ENCODE measurements at regions not wholly inside any gene's neighbourhood (a gene's known extent, or its start where the extent isn't known, plus 50 kb on each side); places are given as distances from the start of the nearest gene placed in this dataset.

DNA sequence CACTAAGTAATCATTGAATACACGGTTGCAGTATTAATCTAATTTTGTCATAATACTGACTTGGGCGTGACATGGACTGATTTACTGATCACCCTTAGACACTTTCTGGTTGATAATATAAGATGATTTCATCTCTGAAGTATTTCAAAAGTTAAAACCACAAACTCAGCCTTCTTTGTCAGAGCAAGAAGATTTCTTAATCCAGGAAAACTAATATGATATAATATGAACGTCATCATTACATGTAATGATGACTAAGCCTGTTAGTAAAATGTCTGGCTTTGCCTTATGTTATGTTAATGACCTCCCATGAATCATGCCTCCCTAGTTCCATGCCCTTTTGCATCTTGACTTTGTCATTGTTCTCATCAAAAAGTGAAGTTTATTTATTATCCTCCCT, 1325.0 kb upstream of the CDH2 start:
- Histone ChIP-seq H3F3A (ENCODE audit: control insufficient read depth, insufficient read depth) (no peaks in the 10 kb centered on the region), H3K4me1 (ENCODE audit: control insufficient read depth, low read length) (no peaks in the 10 kb centered on the region)

DNA sequence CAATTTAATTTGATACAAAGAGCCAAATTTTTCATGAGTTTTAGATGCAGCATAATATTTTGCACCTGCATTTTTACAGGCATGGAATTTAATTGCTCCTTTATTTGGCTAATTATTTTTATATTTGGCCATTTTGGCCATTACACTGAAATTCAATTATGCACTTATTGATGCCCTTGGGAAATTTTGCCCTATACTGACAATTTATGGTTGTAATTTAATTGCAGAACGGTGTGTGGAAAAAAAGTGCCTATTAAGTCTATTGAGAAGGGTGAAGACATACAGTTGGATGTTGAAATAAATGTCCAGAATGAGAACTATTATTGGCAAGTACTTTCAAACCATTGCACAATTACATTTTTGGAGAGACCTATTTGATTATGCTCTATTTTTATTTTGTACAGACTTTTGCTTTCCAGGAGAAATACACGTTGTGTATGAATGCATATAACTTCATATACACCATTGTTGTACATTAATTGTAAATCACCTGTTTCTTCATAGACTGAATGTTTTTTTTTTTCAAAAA, 1319.3 kb upstream of the CDH2 start:
- TF ChIP-seq, protein P1, sequence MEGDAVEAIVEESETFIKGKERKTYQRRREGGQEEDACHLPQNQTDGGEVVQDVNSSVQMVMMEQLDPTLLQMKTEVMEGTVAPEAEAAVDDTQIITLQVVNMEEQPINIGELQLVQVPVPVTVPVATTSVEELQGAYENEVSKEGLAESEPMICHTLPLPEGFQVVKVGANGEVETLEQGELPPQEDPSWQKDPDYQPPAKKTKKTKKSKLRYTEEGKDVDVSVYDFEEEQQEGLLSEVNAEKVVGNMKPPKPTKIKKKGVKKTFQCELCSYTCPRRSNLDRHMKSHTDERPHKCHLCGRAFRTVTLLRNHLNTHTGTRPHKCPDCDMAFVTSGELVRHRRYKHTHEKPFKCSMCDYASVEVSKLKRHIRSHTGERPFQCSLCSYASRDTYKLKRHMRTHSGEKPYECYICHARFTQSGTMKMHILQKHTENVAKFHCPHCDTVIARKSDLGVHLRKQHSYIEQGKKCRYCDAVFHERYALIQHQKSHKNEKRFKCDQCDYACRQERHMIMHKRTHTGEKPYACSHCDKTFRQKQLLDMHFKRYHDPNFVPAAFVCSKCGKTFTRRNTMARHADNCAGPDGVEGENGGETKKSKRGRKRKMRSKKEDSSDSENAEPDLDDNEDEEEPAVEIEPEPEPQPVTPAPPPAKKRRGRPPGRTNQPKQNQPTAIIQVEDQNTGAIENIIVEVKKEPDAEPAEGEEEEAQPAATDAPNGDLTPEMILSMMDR (IDR thresholded peaks at IDR 0.05; ENCODE audit: low read depth, low read length, poor library complexity, severe bottlenecking) = no peak
- TF ChIP-seq EZH2phosphoT487 (IDR thresholded peaks at IDR 0.05; ENCODE audit: borderline replicate concordance, low read length) = no peak
- Histone ChIP-seq H3K27me3 (ENCODE audit: control insufficient read depth, low read length) (no peaks in the 10 kb centered on the region), H3F3A (ENCODE audit: control insufficient read depth, insufficient read depth) (no peaks in the 10 kb centered on the region), H3K9me2 (replicated peaks; ENCODE audit: control insufficient read depth, low read length) (no peaks in the 10 kb centered on the region; the same call in 1 of the 2 replicates), H3K79me2 (ENCODE audit: control insufficient read depth, low read length) (no peaks in the 10 kb centered on the region), H4K20me1 (ENCODE audit: control insufficient read depth, insufficient read depth, low read depth, low read length) (no peaks in the 10 kb centered on the region), H3K9me3 (ENCODE audit: control insufficient read depth, insufficient read depth, low read length) (no peaks in the 10 kb centered on the region), H3K36me3 (ENCODE audit: control insufficient read depth, low read length) (no peaks in the 10 kb centered on the region), H3K4me1 (ENCODE audit: control insufficient read depth, low read length) (no peaks in the 10 kb centered on the region), H3K27ac (ENCODE audit: low read depth, low read length) (no peak overlapping the region), H3K4me2 (ENCODE audit: low read length) (no peak overlapping the region), H3K4me3 (ENCODE audit: low read length) (no peak overlapping the region)

More for the DNA sequence above, 1325.0 kb upstream of the CDH2 start:
- TF ChIP-seq, protein P1 (IDR thresholded peaks at IDR 0.05; ENCODE audit: low read depth, low read length, poor library complexity, severe bottlenecking) = no peak
- no peak for TF ChIP-seq EZH2phosphoT487 (IDR thresholded peaks at IDR 0.05; ENCODE audit: borderline replicate concordance, low read length)
- H3K36me3 ChIP-seq (ENCODE audit: control insufficient read depth, low read length) = no peaks in the 10 kb centered on the region
- H3K27ac ChIP-seq (ENCODE audit: low read depth, low read length) = no peak overlapping the region
- H3K4me3 ChIP-seq (ENCODE audit: low read length) = no peak overlapping the region
- H4K20me1 ChIP-seq (ENCODE audit: control insufficient read depth, insufficient read depth, low read depth, low read length) = no peaks in the 10 kb centered on the region
- H3K9me3 ChIP-seq (ENCODE audit: control insufficient read depth, insufficient read depth, low read length) = no peaks in the 10 kb centered on the region
- H3K4me2 ChIP-seq (ENCODE audit: low read length) = no peak overlapping the region
- no peaks in the 10 kb centered on the region for H3K79me2 ChIP-seq (ENCODE audit: control insufficient read depth, low read length)
- no peaks in the 10 kb centered on the region for H3K9me2 ChIP-seq (replicated peaks; ENCODE audit: control insufficient read depth, low read length)
- H3K27me3 ChIP-seq (ENCODE audit: control insufficient read depth, low read length) = no peaks in the 10 kb centered on the region

DNA sequence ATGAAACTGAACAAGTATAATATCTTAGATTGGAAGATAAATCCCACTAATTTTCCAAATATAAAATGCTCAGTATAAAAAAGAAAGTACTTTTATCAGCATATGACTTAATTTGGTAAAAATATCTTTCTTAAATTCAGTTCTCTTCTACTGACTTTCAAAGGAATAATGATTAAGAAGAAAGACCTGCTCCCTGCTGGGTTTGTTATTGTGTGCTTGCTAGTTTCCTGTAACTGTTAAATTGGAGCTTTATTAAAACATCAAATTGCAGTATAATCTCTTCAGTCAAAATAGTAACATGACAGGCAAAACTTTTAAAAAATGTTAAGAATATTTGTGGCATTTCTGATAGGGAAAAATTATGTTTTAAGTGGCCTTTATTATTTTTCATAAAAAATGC, 1317.4 kb upstream of the CDH2 start:
- no peaks in the 10 kb centered on the region for H4K20me1 ChIP-seq (ENCODE audit: control insufficient read depth, insufficient read depth, low read depth, low read length)
- H3K4me3 ChIP-seq (ENCODE audit: low read length) = no peak overlapping the region
- TF ChIP-seq EZH2phosphoT487 (IDR thresholded peaks at IDR 0.05; ENCODE audit: borderline replicate concordance, low read length) = no peak
- no peaks in the 10 kb centered on the region for H3K79me2 ChIP-seq (ENCODE audit: control insufficient read depth, low read length)
- no peaks in the 10 kb centered on the region for H3K36me3 ChIP-seq (ENCODE audit: control insufficient read depth, low read length)
- H3K9me3 ChIP-seq (ENCODE audit: control insufficient read depth, insufficient read depth, low read length) = no peaks in the 10 kb centered on the region
- H3K4me2 ChIP-seq (ENCODE audit: low read length) = no peak overlapping the region
- no peak overlapping the region for H3K27ac ChIP-seq (ENCODE audit: low read depth, low read length)
- H3K27me3 ChIP-seq (ENCODE audit: control insufficient read depth, low read length) = no peaks in the 10 kb centered on the region
- no peaks in the 10 kb centered on the region for H3F3A ChIP-seq (ENCODE audit: control insufficient read depth, insufficient read depth)
- no peaks in the 10 kb centered on the region; the same call in 1 of the 2 replicates for H3K9me2 ChIP-seq (replicated peaks; ENCODE audit: control insufficient read depth, low read length)
- H3K4me1 ChIP-seq (ENCODE audit: control insufficient read depth, low read length) = no peaks in the 10 kb centered on the region

DNA sequence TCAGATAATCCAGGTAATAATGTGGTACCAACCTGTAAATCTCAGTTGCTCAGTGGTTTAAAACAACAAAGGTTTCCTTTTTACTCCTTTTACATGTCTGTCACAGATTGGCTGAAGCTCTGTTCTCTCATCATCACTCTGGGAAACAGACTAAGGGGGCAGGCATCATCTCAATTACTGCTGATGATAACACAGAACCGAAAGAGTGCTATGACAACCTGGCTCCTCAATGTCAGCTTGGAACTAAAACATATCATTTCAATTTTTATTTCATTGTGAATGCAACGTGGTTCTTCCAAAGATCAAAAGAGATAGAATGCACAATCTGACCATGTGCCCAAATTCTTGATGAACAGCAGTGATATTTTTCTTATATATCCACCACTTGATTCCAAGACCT, 1315.0 kb upstream of the CDH2 start:
- Histone ChIP-seq H4K20me1 (ENCODE audit: control insufficient read depth, insufficient read depth, low read depth, low read length) (no peaks in the 10 kb centered on the region), H3F3A (ENCODE audit: control insufficient read depth, insufficient read depth) (no peaks in the 10 kb centered on the region)

More for the DNA sequence above, 1315.0 kb upstream of the CDH2 start:
- Histone ChIP-seq H3K9me2 (replicated peaks; ENCODE audit: control insufficient read depth, low read length) (no peaks in the 10 kb centered on the region; the same call in 1 of the 2 replicates), H3K4me2 (ENCODE audit: low read length) (no peak overlapping the region), H3K79me2 (ENCODE audit: control insufficient read depth, low read length) (no peaks in the 10 kb centered on the region), H3K4me1 (ENCODE audit: control insufficient read depth, low read length) (no peaks in the 10 kb centered on the region), H3K9me3 (ENCODE audit: control insufficient read depth, insufficient read depth, low read length) (no peaks in the 10 kb centered on the region; the same call in 1 of the 2 replicates), H3K27ac (ENCODE audit: low read depth, low read length) (no peak overlapping the region), H3K4me3 (ENCODE audit: low read length) (no peak overlapping the region), H3K36me3 (ENCODE audit: control insufficient read depth, low read length) (no peaks in the 10 kb centered on the region), H3K27me3 (ENCODE audit: control insufficient read depth, low read length) (no peaks in the 10 kb centered on the region)
- TF ChIP-seq EZH2phosphoT487 (IDR thresholded peaks at IDR 0.05; ENCODE audit: borderline replicate concordance, low read length) = no peak
- TF ChIP-seq, protein P1 (IDR thresholded peaks at IDR 0.05; ENCODE audit: low read depth, low read length, poor library complexity, severe bottlenecking) = no peak

Data from DOHH2 (cell line).